HS-5 (cell line): ENCODE measurements at regions not wholly inside any gene's neighbourhood (a gene's known extent, or its start where the extent isn't known, plus 50 kb on each side); places are given as distances from the start of the nearest gene placed in this dataset.
A peak's percentile ranks its signal among the peaks of the same experiment; 100 is the strongest.

Experiments used
- DNase-seq: peaks from one replicate; pipeline ENCODE4 v3.0.0-alpha.2; 2012; ENCODE audit warnings: low read depth

GRCh38 chr13:29902632-29903305 is 52.4 kb upstream of the UBL3 start:
- no peak for DNase-seq

DNA sequence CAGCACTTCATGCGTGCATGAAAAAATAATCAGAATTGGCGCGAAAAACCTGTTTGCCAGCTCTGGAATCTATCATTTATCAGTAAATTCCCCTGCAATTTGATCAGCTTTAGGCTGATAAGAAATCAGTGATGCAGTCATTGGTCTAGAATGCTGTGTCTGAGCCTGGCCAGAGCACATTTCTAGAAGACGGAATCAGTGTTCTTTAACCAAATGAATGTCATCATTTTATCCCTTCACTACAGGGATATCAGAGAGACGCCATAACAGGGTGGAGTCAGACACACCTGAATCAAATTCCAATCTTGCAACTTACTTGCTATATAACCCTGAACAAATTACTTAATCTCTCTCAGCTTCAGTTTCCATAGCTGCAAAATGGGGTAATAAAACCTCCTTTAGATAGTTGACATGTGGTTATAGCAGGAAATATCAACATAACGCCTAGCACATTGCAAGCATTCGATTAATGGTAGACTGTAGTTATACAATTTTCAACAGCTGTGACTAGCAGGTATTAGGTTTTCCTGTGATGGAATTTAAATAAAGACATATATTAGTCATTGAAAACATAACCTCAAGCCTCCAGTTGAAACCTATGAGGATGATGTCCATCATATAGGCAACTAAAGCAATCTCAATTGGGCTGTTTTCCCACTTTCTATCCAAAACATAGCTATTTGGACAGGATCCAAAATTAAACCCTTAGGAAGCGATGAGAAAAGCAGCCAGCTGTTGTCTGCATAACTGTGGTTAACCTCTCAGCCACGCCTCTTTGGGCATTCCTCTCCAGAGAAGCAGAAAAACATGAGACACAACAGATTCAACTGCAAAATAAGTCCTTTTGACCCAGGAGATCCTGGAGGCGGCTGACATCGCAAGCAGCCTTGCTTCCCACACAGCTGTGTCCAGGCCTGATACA is 51.6 kb upstream of the UBL3 start:
- peak; percentile 61 for DNase-seq
